ENCODE measurements at regions not wholly inside any gene's neighbourhood (a gene's known extent, or its start where the extent isn't known, plus 50 kb on each side); places are given as distances from the start of the nearest gene placed in this dataset.

DNA sequence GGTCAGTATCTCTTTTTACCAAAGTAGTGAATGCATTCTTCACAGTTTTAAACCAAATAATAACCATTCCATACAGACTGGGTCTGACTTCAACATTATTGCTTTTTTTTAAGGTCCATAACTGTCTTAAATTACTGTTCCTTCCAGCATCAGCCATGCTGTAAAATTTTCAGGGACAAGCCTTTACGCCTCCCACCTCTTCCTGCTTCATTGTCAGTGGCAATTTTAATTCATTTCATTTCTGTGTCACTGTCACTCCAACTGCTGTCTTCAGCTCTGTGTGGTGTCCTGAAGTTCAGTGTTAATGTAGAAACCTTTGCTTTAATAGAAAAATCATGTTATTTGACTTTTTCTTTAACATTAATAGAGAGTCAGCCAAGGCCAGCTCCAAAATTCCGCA, 365.6 kb upstream of the PTBP2 start:
- H3K36me3 Mint-ChIP-seq (ENCODE audit: low read depth): no peaks in the 10 kb centered on the region
- no peaks in the 10 kb centered on the region for H3K4me1 Mint-ChIP-seq (ENCODE audit: low read depth)
- H3K4me3 Mint-ChIP-seq: no peak overlapping the region
- ChIA-PET CTCF (no interaction called here), POLR2A (no interaction called here)
- H3K9me3 Mint-ChIP-seq: no peaks in the 10 kb centered on the region
- ATAC-seq: no peak
- intact Hi-C loops (cut with micrococcal nuclease): no loop called here
- TF ChIP-seq, protein P1, sequence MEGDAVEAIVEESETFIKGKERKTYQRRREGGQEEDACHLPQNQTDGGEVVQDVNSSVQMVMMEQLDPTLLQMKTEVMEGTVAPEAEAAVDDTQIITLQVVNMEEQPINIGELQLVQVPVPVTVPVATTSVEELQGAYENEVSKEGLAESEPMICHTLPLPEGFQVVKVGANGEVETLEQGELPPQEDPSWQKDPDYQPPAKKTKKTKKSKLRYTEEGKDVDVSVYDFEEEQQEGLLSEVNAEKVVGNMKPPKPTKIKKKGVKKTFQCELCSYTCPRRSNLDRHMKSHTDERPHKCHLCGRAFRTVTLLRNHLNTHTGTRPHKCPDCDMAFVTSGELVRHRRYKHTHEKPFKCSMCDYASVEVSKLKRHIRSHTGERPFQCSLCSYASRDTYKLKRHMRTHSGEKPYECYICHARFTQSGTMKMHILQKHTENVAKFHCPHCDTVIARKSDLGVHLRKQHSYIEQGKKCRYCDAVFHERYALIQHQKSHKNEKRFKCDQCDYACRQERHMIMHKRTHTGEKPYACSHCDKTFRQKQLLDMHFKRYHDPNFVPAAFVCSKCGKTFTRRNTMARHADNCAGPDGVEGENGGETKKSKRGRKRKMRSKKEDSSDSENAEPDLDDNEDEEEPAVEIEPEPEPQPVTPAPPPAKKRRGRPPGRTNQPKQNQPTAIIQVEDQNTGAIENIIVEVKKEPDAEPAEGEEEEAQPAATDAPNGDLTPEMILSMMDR (IDR thresholded peaks at IDR 0.05): no peak
- DNase-seq: no peak
- no peak overlapping the region for H3K27ac Mint-ChIP-seq
- no peaks in the 10 kb centered on the region for H3K27me3 Mint-ChIP-seq

GRCh38 chr1:96357141-96357765, 364.3 kb upstream of the PTBP2 start:
- intact Hi-C loops (cut with micrococcal nuclease): no loop called here
- ATAC-seq (no peak), DNase-seq (no peak)
- Mint-ChIP-seq H3K27ac (no peak overlapping the region), H3K27me3 (no peaks in the 10 kb centered on the region), H3K9me3 (no peaks in the 10 kb centered on the region), H3K36me3 (ENCODE audit: low read depth) (no peaks in the 10 kb centered on the region), H3K4me1 (ENCODE audit: low read depth) (peaks cover 4% of the 10 kb centered on the region), H3K4me3 (no peak overlapping the region)
- TF ChIP-seq, protein P1 (IDR thresholded peaks at IDR 0.05): no peak
- POLR2A ChIA-PET: no interaction called here
- CTCF ChIA-PET: no interaction called here

DNA sequence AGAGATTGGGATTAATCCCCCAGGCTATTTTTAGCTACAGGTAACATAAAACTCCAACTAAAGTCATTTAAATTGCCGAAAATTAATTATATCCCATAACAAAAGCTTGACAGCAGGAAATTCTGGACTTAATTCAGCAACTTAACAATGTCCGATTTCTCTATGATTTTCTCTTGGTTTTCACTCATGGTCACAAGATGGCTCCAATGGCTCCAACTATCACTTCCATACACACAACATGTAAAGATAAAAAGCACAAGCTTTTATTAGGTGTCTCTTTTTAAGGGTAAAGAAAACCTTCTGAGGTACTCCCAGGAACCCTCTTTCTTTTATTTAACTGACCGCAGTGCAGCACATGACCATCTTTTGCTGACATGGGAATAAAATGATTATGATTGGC, 363.5 kb upstream of the PTBP2 start:
- DNase-seq (no peak), ATAC-seq (no peak)
- Mint-ChIP-seq H3K9me3 (peaks cover 3% of the 10 kb centered on the region), H3K27me3 (no peaks in the 10 kb centered on the region), H3K4me3 (no peak overlapping the region), H3K4me1 (ENCODE audit: low read depth) (peaks cover 12% of the 10 kb centered on the region), H3K36me3 (ENCODE audit: low read depth) (no peaks in the 10 kb centered on the region), H3K27ac (no peak overlapping the region)
- intact Hi-C loops (cut with micrococcal nuclease): no loop called here
- TF ChIP-seq, protein P1 (IDR thresholded peaks at IDR 0.05): no peak
- ChIA-PET POLR2A (no interaction called here), CTCF (no interaction called here)

- H3K36me3 Mint-ChIP-seq (ENCODE audit: low read depth): no peaks in the 10 kb centered on the region
- peaks cover 15% of the 10 kb centered on the region for H3K4me1 Mint-ChIP-seq (ENCODE audit: low read depth)
- ATAC-seq: no peak
- TF ChIP-seq, protein P1 (IDR thresholded peaks at IDR 0.05): no peak
- ChIA-PET CTCF (no interaction called here), POLR2A (no interaction called here)
- intact Hi-C loops (cut with micrococcal nuclease): no loop called here
- no peak for DNase-seq
- peaks cover 6% of the 10 kb centered on the region for H3K9me3 Mint-ChIP-seq
- H3K4me3 Mint-ChIP-seq: no peak overlapping the region
- H3K27ac Mint-ChIP-seq: no peak overlapping the region
- peaks cover 1% of the 10 kb centered on the region for H3K27me3 Mint-ChIP-seq
Measured at GRCh38 chr1:96360036-96360795, 361.4 kb upstream of the PTBP2 start.

GRCh38 chr1:96361271-96361856, 360.2 kb upstream of the PTBP2 start:
- TF ChIP-seq, protein P1 (IDR thresholded peaks at IDR 0.05): no peak
- Mint-ChIP-seq H3K27ac (no peak overlapping the region), H3K36me3 (ENCODE audit: low read depth) (no peaks in the 10 kb centered on the region), H3K4me3 (no peak overlapping the region), H3K4me1 (ENCODE audit: low read depth) (peaks cover 15% of the 10 kb centered on the region), H3K27me3 (peaks cover 1% of the 10 kb centered on the region), H3K9me3 (peaks cover 6% of the 10 kb centered on the region)
- DNase-seq (no peak), ATAC-seq (no peak)
- CTCF ChIA-PET: no interaction called here
- POLR2A ChIA-PET: no interaction called here
- intact Hi-C loops (cut with micrococcal nuclease): no loop called here

All from activated CD8-positive, alpha-beta T cell treated with anti-CD3 and anti-CD28 coated beads for 36 hours (primary cell).